ENCODE measurements at regions not wholly inside any gene's neighbourhood (a gene's known extent, or its start where the extent isn't known, plus 50 kb on each side); places are given as distances from the start of the nearest gene placed in this dataset.
"Not testable (repeated sequence)": the region's sequence is repeated elsewhere in the genome, so short reads cannot be mapped to it uniquely, and the experiment has no call there.

- H3K27ac ChIP-seq (replicated peaks in 1 of 4); H3K4me1 ChIP-seq; DNase-seq (ENCODE audit: extremely low spot score); intact Hi-C loops (cut with DNase I); H3K36me3 ChIP-seq; H3K27me3 ChIP-seq; H3K9me3 ChIP-seq; H3K4me3 ChIP-seq: not testable (repeated sequence)
- no CpG with 5 or more reads among the region's 3 CpGs for WGBS
Observed at GRCh38 chr4:49233346-49233745, 247.3 kb downstream of the CWH43 start.

- WGBS, result 89% methylated on average over 1 of the region's 1 CpG
- intact Hi-C loops (cut with DNase I); H3K4me1 ChIP-seq; H3K27ac ChIP-seq (replicated peaks in 1 of 4); H3K4me3 ChIP-seq; H3K9me3 ChIP-seq; H3K36me3 ChIP-seq; H3K27me3 ChIP-seq: not testable (repeated sequence)
- peak; percentile 80 for DNase-seq (ENCODE audit: extremely low spot score)
Observed at GRCh38 chr4:49233749-49234148, 247.7 kb downstream of the CWH43 start.

GRCh38 chr4:49234382-49234781, 248.3 kb downstream of the CWH43 start:
- WGBS, result no CpG with 5 or more reads among the region's 3 CpGs
- not testable (repeated sequence) for DNase-seq (ENCODE audit: extremely low spot score)

GRCh38 chr4:49235413-49236160, 249.5 kb downstream of the CWH43 start:
- H3K27me3 ChIP-seq; H3K4me1 ChIP-seq; H3K4me3 ChIP-seq; H3K9me3 ChIP-seq; H3K27ac ChIP-seq (replicated peaks in 1 of 4); intact Hi-C loops (cut with DNase I); H3K36me3 ChIP-seq: not testable (repeated sequence)
- 84% methylated on average over 5 of the region's 8 CpGs for WGBS
- peak; percentile 70 for DNase-seq (ENCODE audit: extremely low spot score)

More at GRCh38 chr4:49234382-49234781, 248.3 kb downstream of the CWH43 start:
- intact Hi-C loops (cut with DNase I); H3K36me3 ChIP-seq; H3K27me3 ChIP-seq; H3K4me1 ChIP-seq; H3K4me3 ChIP-seq; H3K27ac ChIP-seq (replicated peaks in 1 of 4); H3K9me3 ChIP-seq: not testable (repeated sequence)

- peak; percentile 91 for DNase-seq (ENCODE audit: extremely low spot score)
- WGBS, result 40% methylated on average over 1 of the region's 3 CpGs
Observed at GRCh38 chr4:49236474-49236873, 250.4 kb downstream of the CWH43 start.

GRCh38 chr4:49241295-49241694, 255.2 kb downstream of the CWH43 start:
- H3K4me1 ChIP-seq; H3K9me3 ChIP-seq; H3K27me3 ChIP-seq; H3K4me3 ChIP-seq; H3K36me3 ChIP-seq; H3K27ac ChIP-seq (replicated peaks in 1 of 4); intact Hi-C loops (cut with DNase I): not testable (repeated sequence)
- WGBS, result 77% methylated on average over 2 of the region's 2 CpGs
- peak; percentile 8 for DNase-seq (ENCODE audit: extremely low spot score)

More at GRCh38 chr4:49236474-49236873, 250.4 kb downstream of the CWH43 start:
- H3K27ac ChIP-seq (replicated peaks in 1 of 4); intact Hi-C loops (cut with DNase I); H3K36me3 ChIP-seq; H3K4me3 ChIP-seq; H3K4me1 ChIP-seq; H3K27me3 ChIP-seq; H3K9me3 ChIP-seq: not testable (repeated sequence)

GRCh38 chr4:49262786-49263185, 276.7 kb downstream of the CWH43 start:
- H3K4me3 ChIP-seq; H3K36me3 ChIP-seq; H3K4me1 ChIP-seq; H3K9me3 ChIP-seq; intact Hi-C loops (cut with DNase I); DNase-seq (ENCODE audit: extremely low spot score); H3K27me3 ChIP-seq; H3K27ac ChIP-seq (replicated peaks in 1 of 4): not testable (repeated sequence)
- WGBS, result 45% methylated on average over 2 of the region's 2 CpGs

- H3K36me3 ChIP-seq; H3K4me1 ChIP-seq; DNase-seq (ENCODE audit: extremely low spot score); H3K9me3 ChIP-seq; H3K27me3 ChIP-seq; intact Hi-C loops (cut with DNase I); H3K27ac ChIP-seq (replicated peaks in 1 of 4); H3K4me3 ChIP-seq: not testable (repeated sequence)
- WGBS, result 64% methylated on average over 19 of the region's 28 CpGs
Observed at GRCh38 chr4:49270435-49270834, 284.4 kb downstream of the CWH43 start.

- H3K36me3 ChIP-seq; H3K27ac ChIP-seq (replicated peaks in 1 of 4); H3K4me1 ChIP-seq; H3K9me3 ChIP-seq; H3K4me3 ChIP-seq; H3K27me3 ChIP-seq; intact Hi-C loops (cut with DNase I); DNase-seq (ENCODE audit: extremely low spot score): not testable (repeated sequence)
- 69% methylated on average over 14 of the region's 21 CpGs for WGBS
Observed at GRCh38 chr4:49270912-49271311, 284.8 kb downstream of the CWH43 start.

- H3K27me3 ChIP-seq; DNase-seq (ENCODE audit: extremely low spot score); H3K4me1 ChIP-seq; H3K4me3 ChIP-seq; H3K27ac ChIP-seq (replicated peaks in 1 of 4); H3K36me3 ChIP-seq; H3K9me3 ChIP-seq; intact Hi-C loops (cut with DNase I): not testable (repeated sequence)
- WGBS, result 82% methylated on average over 5 of the region's 9 CpGs
Observed at GRCh38 chr4:49285905-49286304, 299.8 kb downstream of the CWH43 start.

- DNase-seq (ENCODE audit: extremely low spot score); intact Hi-C loops (cut with DNase I); H3K27me3 ChIP-seq; H3K36me3 ChIP-seq; H3K9me3 ChIP-seq; H3K4me1 ChIP-seq; H3K27ac ChIP-seq (replicated peaks in 1 of 4); H3K4me3 ChIP-seq: not testable (repeated sequence)
- 77% methylated on average over 14 of the region's 15 CpGs for WGBS
Observed at GRCh38 chr4:49286926-49287745, 301.1 kb downstream of the CWH43 start.

- 78% methylated on average over 17 of the region's 17 CpGs for WGBS
- DNase-seq (ENCODE audit: extremely low spot score); H3K9me3 ChIP-seq; H3K27ac ChIP-seq (replicated peaks in 1 of 4); intact Hi-C loops (cut with DNase I); H3K4me1 ChIP-seq; H3K27me3 ChIP-seq; H3K4me3 ChIP-seq; H3K36me3 ChIP-seq: not testable (repeated sequence)
Observed at GRCh38 chr4:49287893-49288292, 301.8 kb downstream of the CWH43 start.

GRCh38 chr4:49288796-49289195, 302.7 kb downstream of the CWH43 start:
- WGBS, result 86% methylated on average over 11 of the region's 11 CpGs
- H3K36me3 ChIP-seq; H3K27ac ChIP-seq (replicated peaks in 1 of 4); H3K27me3 ChIP-seq; H3K4me3 ChIP-seq; H3K4me1 ChIP-seq; intact Hi-C loops (cut with DNase I); H3K9me3 ChIP-seq; DNase-seq (ENCODE audit: extremely low spot score): not testable (repeated sequence)

All from esophagus muscularis mucosa (tissue), 4 donors.